OCI-LY3 (cell line): ENCODE measurements at regions not wholly inside any gene's neighbourhood (a gene's known extent, or its start where the extent isn't known, plus 50 kb on each side); places are given as distances from the start of the nearest gene placed in this dataset.

ENCODE experiments used
- H2AFZ ChIP-seq: fragments of 200-600, 300-600 bp; shearing (Covaris generic); 2 replicates; pipeline ENCODE4 v1.6.0; 2014; ENCODE audit warnings: antibody characterized with exemption, low read depth, low read length
- H3K27ac ChIP-seq: fragments of 200-600, 300-600 bp; sonication (generic); 2 replicates; pipeline ENCODE4 v1.5.1; 2014; ENCODE audit warnings: mild to moderate bottlenecking, low read length, moderate library complexity, mixed read lengths
- H3K27me3 ChIP-seq: fragments of 200-600, 300-600 bp; sonication (generic); 2 replicates; pipeline ENCODE4 v1.6.1; 2014; ENCODE audit warnings: low read depth, low read length, mixed read lengths
- H3K36me3 ChIP-seq: fragments of 200-600, 300-600 bp; sonication (generic); replicated peaks from 2 replicates; pipeline ENCODE3; 2014; ENCODE audit warnings: low read depth, low read length, mixed read lengths
- H3K4me1 ChIP-seq: fragments of 300-600, 200-600 bp; sonication (generic); 2 replicates; pipeline ENCODE4 v1.6.1; 2014; ENCODE audit warnings: low read length, mixed read lengths
- H3K4me2 ChIP-seq: fragments of 200-600, 300-600 bp; sonication (generic); 2 replicates; pipeline ENCODE4 v1.6.1; 2014; ENCODE audit warnings: low read length, mixed read lengths
- H3K4me3 ChIP-seq: fragments of 300-600, 200-600 bp; sonication (generic); 2 replicates; pipeline ENCODE4 v1.5.1; 2014; ENCODE audit warnings: antibody characterized with exemption, mild to moderate bottlenecking, low read length, moderate library complexity
- H3K79me2 ChIP-seq: fragments of 300-600, 200-600 bp; shearing (Covaris generic); 2 replicates; pipeline ENCODE4 v1.6.1; 2014; ENCODE audit warnings: mild to moderate bottlenecking, low read length, mixed read lengths
- H3K9ac ChIP-seq: fragments of 300-600, 200-600 bp; shearing (Covaris generic); 2 replicates; pipeline ENCODE4 v1.6.0; 2014; ENCODE audit warnings: mild to moderate bottlenecking, low read length, moderate library complexity
- H3K9me3 ChIP-seq: fragments of 200-600, 300-600 bp; shearing (Covaris generic); 2 replicates; pipeline ENCODE4 v1.6.1; 2014; ENCODE audit warnings: low read length, mixed read lengths; ENCODE audit not compliant: insufficient read depth
- H4K20me1 ChIP-seq: fragments of 200-600, 300-600 bp; sonication (generic); 2 replicates; pipeline ENCODE4 v1.6.1; 2016; ENCODE audit warnings: low read length, mixed read lengths; ENCODE audit not compliant: insufficient read depth
- CTCF ChIP-seq: fragments of 200-600, 300-600 bp; sonication (generic); IDR thresholded peaks from 2 replicates; pipeline ENCODE4 v1.5.1; 2014; ENCODE audit warnings: antibody characterized with exemption, low read length, low read depth
- EZH2phosphoT487 ChIP-seq: fragments of 200-600 bp; shearing (Covaris generic); IDR thresholded peaks from 2 replicates; pipeline ENCODE4 v1.6.1; 2018; ENCODE audit warnings: antibody characterized with exemption, mixed run types, low read depth

- Histone ChIP-seq H3K27me3 (peaks cover 3% of the 10 kb centered on the region; the same call in 1 of the 2 replicates), H3K27ac (no peak overlapping the region)
Measured at GRCh38 chr17:79154951-79155585, 80.4 kb downstream of the ENGASE start.

GRCh38 chr17:79154446-79154845 is 79.8 kb downstream of the ENGASE start:
- no peaks in the 10 kb centered on the region for H4K20me1 ChIP-seq
- H3K27me3 ChIP-seq, result peaks cover 3% of the 10 kb centered on the region; the same call in 1 of the 2 replicates
- no peak overlapping the region for H3K9ac ChIP-seq
- TF ChIP-seq CTCF (no peak), EZH2phosphoT487 (no peak)
- H3K4me2 ChIP-seq, result no peak overlapping the region
- no peaks in the 10 kb centered on the region for H3K79me2 ChIP-seq
- H3K27ac ChIP-seq, result no peak overlapping the region
- no peaks in the 10 kb centered on the region for H3K36me3 ChIP-seq
- H3K4me3 ChIP-seq, result no peak overlapping the region
- H2AFZ ChIP-seq, result no peak overlapping the region
- no peaks in the 10 kb centered on the region for H3K4me1 ChIP-seq
- no peaks in the 10 kb centered on the region for H3K9me3 ChIP-seq

More at GRCh38 chr17:79154951-79155585, 80.4 kb downstream of the ENGASE start:
- H3K79me2 ChIP-seq, result no peaks in the 10 kb centered on the region
- no peaks in the 10 kb centered on the region for H3K4me1 ChIP-seq
- no peaks in the 10 kb centered on the region for H3K36me3 ChIP-seq
- H3K4me2 ChIP-seq, result no peak overlapping the region
- H2AFZ ChIP-seq, result no peak overlapping the region
- no peak for TF ChIP-seq CTCF
- no peak for TF ChIP-seq EZH2phosphoT487
- H3K9me3 ChIP-seq, result no peaks in the 10 kb centered on the region
- H3K9ac ChIP-seq, result no peak overlapping the region
- no peaks in the 10 kb centered on the region for H4K20me1 ChIP-seq
- H3K4me3 ChIP-seq, result no peak overlapping the region

GRCh38 chr17:79153367-79154130 is 78.9 kb downstream of the ENGASE start:
- no peak overlapping the region for H3K9ac ChIP-seq
- no peak overlapping the region for H3K4me2 ChIP-seq
- no peak for TF ChIP-seq EZH2phosphoT487
- no peak for TF ChIP-seq CTCF
- no peak overlapping the region for H2AFZ ChIP-seq
- H4K20me1 ChIP-seq, result no peaks in the 10 kb centered on the region
- H3K27me3 ChIP-seq, result peaks cover 3% of the 10 kb centered on the region; the same call in 1 of the 2 replicates
- H3K4me1 ChIP-seq, result no peaks in the 10 kb centered on the region
- no peak overlapping the region for H3K27ac ChIP-seq
- H3K4me3 ChIP-seq, result no peak overlapping the region
- H3K36me3 ChIP-seq, result no peaks in the 10 kb centered on the region
- no peaks in the 10 kb centered on the region for H3K79me2 ChIP-seq
- no peaks in the 10 kb centered on the region for H3K9me3 ChIP-seq

GRCh38 chr17:79152636-79153035 is 78.0 kb downstream of the ENGASE start:
- no peaks in the 10 kb centered on the region for H3K9me3 ChIP-seq
- H3K4me1 ChIP-seq, result no peaks in the 10 kb centered on the region
- H3K27ac ChIP-seq, result no peak overlapping the region
- no peaks in the 10 kb centered on the region for H4K20me1 ChIP-seq
- TF ChIP-seq EZH2phosphoT487, result no peak
- H3K9ac ChIP-seq, result no peak overlapping the region
- H3K79me2 ChIP-seq, result no peaks in the 10 kb centered on the region
- no peak overlapping the region for H3K4me2 ChIP-seq
- H2AFZ ChIP-seq, result no peak overlapping the region
- no peak overlapping the region for H3K4me3 ChIP-seq
- no peaks in the 10 kb centered on the region for H3K36me3 ChIP-seq
- H3K27me3 ChIP-seq, result no peaks in the 10 kb centered on the region
